OCI-LY3 (cell line): ENCODE measurements at regions not wholly inside any gene's neighbourhood (a gene's known extent, or its start where the extent isn't known, plus 50 kb on each side); places are given as distances from the start of the nearest gene placed in this dataset.
A peak's percentile ranks its signal among the peaks of the same experiment; 100 is the strongest.

ENCODE experiments used
- H2AFZ ChIP-seq: fragments of 200-600, 300-600 bp; shearing (Covaris generic); 2 replicates; pipeline ENCODE4 v1.6.0; 2014; ENCODE audit warnings: antibody characterized with exemption, low read depth, low read length
- H3K27ac ChIP-seq: fragments of 200-600, 300-600 bp; sonication (generic); 2 replicates; pipeline ENCODE4 v1.5.1; 2014; ENCODE audit warnings: mild to moderate bottlenecking, low read length, moderate library complexity, mixed read lengths
- H3K27me3 ChIP-seq: fragments of 200-600, 300-600 bp; sonication (generic); 2 replicates; pipeline ENCODE4 v1.6.1; 2014; ENCODE audit warnings: low read depth, low read length, mixed read lengths
- H3K36me3 ChIP-seq: fragments of 200-600, 300-600 bp; sonication (generic); replicated peaks from 2 replicates; pipeline ENCODE3; 2014; ENCODE audit warnings: low read depth, low read length, mixed read lengths
- H3K4me1 ChIP-seq: fragments of 300-600, 200-600 bp; sonication (generic); 2 replicates; pipeline ENCODE4 v1.6.1; 2014; ENCODE audit warnings: low read length, mixed read lengths
- H3K4me2 ChIP-seq: fragments of 200-600, 300-600 bp; sonication (generic); 2 replicates; pipeline ENCODE4 v1.6.1; 2014; ENCODE audit warnings: low read length, mixed read lengths
- H3K4me3 ChIP-seq: fragments of 300-600, 200-600 bp; sonication (generic); 2 replicates; pipeline ENCODE4 v1.5.1; 2014; ENCODE audit warnings: antibody characterized with exemption, mild to moderate bottlenecking, low read length, moderate library complexity
- H3K79me2 ChIP-seq: fragments of 300-600, 200-600 bp; shearing (Covaris generic); 2 replicates; pipeline ENCODE4 v1.6.1; 2014; ENCODE audit warnings: mild to moderate bottlenecking, low read length, mixed read lengths
- H3K9ac ChIP-seq: fragments of 300-600, 200-600 bp; shearing (Covaris generic); 2 replicates; pipeline ENCODE4 v1.6.0; 2014; ENCODE audit warnings: mild to moderate bottlenecking, low read length, moderate library complexity
- H3K9me3 ChIP-seq: fragments of 200-600, 300-600 bp; shearing (Covaris generic); 2 replicates; pipeline ENCODE4 v1.6.1; 2014; ENCODE audit warnings: low read length, mixed read lengths; ENCODE audit not compliant: insufficient read depth
- H4K20me1 ChIP-seq: fragments of 200-600, 300-600 bp; sonication (generic); 2 replicates; pipeline ENCODE4 v1.6.1; 2016; ENCODE audit warnings: low read length, mixed read lengths; ENCODE audit not compliant: insufficient read depth
- CTCF ChIP-seq: fragments of 200-600, 300-600 bp; sonication (generic); IDR thresholded peaks from 2 replicates; pipeline ENCODE4 v1.5.1; 2014; ENCODE audit warnings: antibody characterized with exemption, low read length, low read depth
- EZH2phosphoT487 ChIP-seq: fragments of 200-600 bp; shearing (Covaris generic); IDR thresholded peaks from 2 replicates; pipeline ENCODE4 v1.6.1; 2018; ENCODE audit warnings: antibody characterized with exemption, mixed run types, low read depth

- no peaks in the 10 kb centered on the region for H3K79me2 ChIP-seq
- H3K9me3 ChIP-seq, result 0 out of 2 replicates have a peak, but pooled peaks cover 5% of the 10 kb centered on the region
- H3K4me1 ChIP-seq, result no peaks in the 10 kb centered on the region
- H3K27ac ChIP-seq, result no peak overlapping the region
- no peak for TF ChIP-seq EZH2phosphoT487
- no peak for TF ChIP-seq CTCF
- H2AFZ ChIP-seq, result no peak overlapping the region
- no peak overlapping the region for H3K9ac ChIP-seq
- no peaks in the 10 kb centered on the region for H3K36me3 ChIP-seq
- H3K4me3 ChIP-seq, result no peak overlapping the region
- H3K4me2 ChIP-seq, result no peak overlapping the region
- no peaks in the 10 kb centered on the region for H3K27me3 ChIP-seq
- no peaks in the 10 kb centered on the region for H4K20me1 ChIP-seq
These were observed 655.3 kb upstream of the SETBP1 start for GRCh38 chr18:44025421-44025820.

- TF ChIP-seq CTCF (no peak), EZH2phosphoT487 (no peak)
- Histone ChIP-seq H3K4me2 (no peak overlapping the region), H3K4me1 (no peaks in the 10 kb centered on the region), H3K4me3 (no peak overlapping the region), H3K36me3 (no peaks in the 10 kb centered on the region), H3K79me2 (no peaks in the 10 kb centered on the region), H3K27ac (no peak overlapping the region), H4K20me1 (no peaks in the 10 kb centered on the region), H3K27me3 (no peaks in the 10 kb centered on the region), H3K9ac (no peak overlapping the region), H3K9me3 (0 out of 2 replicates have a peak, but pooled peaks cover 5% of the 10 kb centered on the region), H2AFZ (no peak overlapping the region)
These were observed 652.6 kb upstream of the SETBP1 start for GRCh38 chr18:44028109-44028508.

- Histone ChIP-seq H4K20me1 (no peaks in the 10 kb centered on the region), H3K9ac (no peak overlapping the region), H2AFZ (no peak overlapping the region), H3K4me1 (no peaks in the 10 kb centered on the region), H3K27ac (no peak overlapping the region), H3K4me3 (no peak overlapping the region), H3K9me3 (0 out of 2 replicates have a peak, but pooled peaks cover 2% of the 10 kb centered on the region), H3K27me3 (no peaks in the 10 kb centered on the region), H3K36me3 (no peaks in the 10 kb centered on the region), H3K79me2 (no peaks in the 10 kb centered on the region), H3K4me2 (no peak overlapping the region)
- TF ChIP-seq CTCF, result no peak
- no peak for TF ChIP-seq EZH2phosphoT487
These were observed 649.6 kb upstream of the SETBP1 start for GRCh38 chr18:44031063-44031462.

GRCh38 chr18:44033144-44033701, 647.5 kb upstream of the SETBP1 start:
- no peak overlapping the region for H3K27ac ChIP-seq
- no peak overlapping the region for H3K9ac ChIP-seq
- TF ChIP-seq CTCF (no peak), EZH2phosphoT487 (no peak)
- H3K36me3 ChIP-seq, result no peaks in the 10 kb centered on the region
- no peak overlapping the region for H3K4me2 ChIP-seq
- no peaks in the 10 kb centered on the region for H3K79me2 ChIP-seq
- no peaks in the 10 kb centered on the region for H3K27me3 ChIP-seq
- H3K4me1 ChIP-seq, result no peaks in the 10 kb centered on the region
- H4K20me1 ChIP-seq, result no peaks in the 10 kb centered on the region
- H2AFZ ChIP-seq, result peak overlapping the region; percentile 22; the same call in 1 of the 2 replicates
- 0 out of 2 replicates have a peak, but pooled peaks cover 2% of the 10 kb centered on the region for H3K9me3 ChIP-seq
- no peak overlapping the region for H3K4me3 ChIP-seq
